GM23338 (cell line): ENCODE measurements at regions not wholly inside any gene's neighbourhood (a gene's known extent, or its start where the extent isn't known, plus 50 kb on each side); places are given as distances from the start of the nearest gene placed in this dataset.

Experiments
- ATAC-seq: fragments of 200-7000 bp; cut with Tn5 transposase; 3 replicates; pipeline ENCODE4 v1.9.1; 2020
- DNase-seq: peaks from one replicate; pipeline ENCODE4 v3.0.0-alpha.2; 2015; ENCODE audit warnings: low spot score
- H2AFZ ChIP-seq: fragments of 200-600 bp; sonication (generic); 2 replicates; pipeline ENCODE4 v1.8.0; 2016; ENCODE audit warnings: antibody characterized with exemption, mild to moderate bottlenecking, moderate library complexity
- H3F3A ChIP-seq: fragments of 200-600 bp; sonication (generic); replicated peaks from 2 replicates; pipeline ENCODE4 v1.8.0; 2017; ENCODE audit warnings: antibody characterized with exemption, mixed run types, low read depth
- H3K27ac ChIP-seq: fragments of 200-600 bp; sonication (generic); 2 replicates; pipeline ENCODE4 v1.6.1; 2016; ENCODE audit warnings: low read depth
- H3K27me3 ChIP-seq: fragments of 200-600 bp; sonication (generic); 2 replicates; pipeline ENCODE4 v1.8.0; 2016; ENCODE audit warnings: mild to moderate bottlenecking, mixed run types, moderate library complexity; ENCODE audit not compliant: insufficient read depth
- H3K36me3 ChIP-seq: fragments of 200-600 bp; sonication (generic); 2 replicates; pipeline ENCODE4 v1.8.0; 2016; ENCODE audit warnings: mild to moderate bottlenecking; ENCODE audit not compliant: insufficient read depth
- H3K4me1 ChIP-seq: fragments of 200-600 bp; sonication (generic); 2 replicates; pipeline ENCODE4 v1.8.0; 2016; ENCODE audit warnings: mild to moderate bottlenecking, moderate library complexity; ENCODE audit not compliant: insufficient read depth
- H3K4me2 ChIP-seq: fragments of 200-600 bp; sonication (generic); 2 replicates; pipeline ENCODE4 v1.7.1; 2017; ENCODE audit warnings: mixed run types
- H3K4me3 ChIP-seq: fragments of 200-600 bp; sonication (generic); 2 replicates; pipeline ENCODE4 v1.6.1; 2016; ENCODE audit warnings: mixed run types
- H3K79me2 ChIP-seq: fragments of 200-600 bp; sonication (generic); replicated peaks from 2 replicates; pipeline ENCODE4 v1.8.0; 2017; ENCODE audit warnings: mild to moderate bottlenecking; ENCODE audit not compliant: insufficient read depth
- H3K9me2 ChIP-seq: fragments of 200-600 bp; sonication (generic); 2 replicates; pipeline ENCODE4 v1.8.0; 2017; ENCODE audit not compliant: insufficient read depth
- H4K20me1 ChIP-seq: fragments of 200-600 bp; sonication (generic); replicated peaks from 2 replicates; pipeline ENCODE4 v1.8.0; 2017; ENCODE audit warnings: mild to moderate bottlenecking; ENCODE audit not compliant: insufficient read depth
- H3K27ac Mint-ChIP-seq: 2 replicates; pipeline ENCODE4 v1.8.0; 2020; ENCODE audit warnings: inconsistent platforms, mild to moderate bottlenecking, moderate library complexity, mixed read lengths
- H3K27me3 Mint-ChIP-seq: 3 replicates; pipeline ENCODE4 v1.8.0; 2022; ENCODE audit warnings: low read depth, mild to moderate bottlenecking, moderate library complexity, mixed read lengths, inconsistent platforms; ENCODE audit not compliant: insufficient read depth, poor library complexity
- H3K36me3 Mint-ChIP-seq: 3 replicates; pipeline ENCODE4 v1.8.0; 2021; ENCODE audit warnings: low read depth, mild to moderate bottlenecking, inconsistent platforms, moderate library complexity, mixed read lengths
- H3K4me1 Mint-ChIP-seq: 3 replicates; pipeline ENCODE4 v1.8.0; 2020; ENCODE audit warnings: mild to moderate bottlenecking, inconsistent platforms, mixed read lengths
- H3K4me3 Mint-ChIP-seq: 3 replicates; pipeline ENCODE4 v1.8.0; 2021; ENCODE audit warnings: moderate library complexity, mild to moderate bottlenecking, inconsistent platforms, mixed read lengths
- H3K9me3 Mint-ChIP-seq: 3 replicates; pipeline ENCODE4 v1.8.0; 2020; ENCODE audit warnings: moderate library complexity, mild to moderate bottlenecking, inconsistent platforms, mixed read lengths
- CREB1 ChIP-seq: fragments of 250-450 bp; sonication (Bioruptor Pico); IDR thresholded peaks from 2 replicates; pipeline ENCODE4 v1.5.0; 2020; ENCODE audit warnings: low read depth, mild to moderate bottlenecking, moderate library complexity
- EZH2 ChIP-seq: fragments of 200-600 bp; sonication (generic); IDR thresholded peaks from one replicate; pipeline ENCODE4 v1.8.0; 2017; ENCODE audit warnings: antibody characterized with exemption, mild to moderate bottlenecking, low read depth; ENCODE audit not compliant: unreplicated experiment
- EZH2phosphoT487 ChIP-seq: fragments of 200-600 bp; sonication (generic); IDR thresholded peaks from one replicate; pipeline ENCODE4 v1.8.1; 2018; ENCODE audit warnings: antibody characterized with exemption; ENCODE audit not compliant: unreplicated experiment
- JUNB ChIP-seq: IDR thresholded peaks from one replicate; pipeline ENCODE4 v1.6.1; 2016; ENCODE audit warnings: antibody characterized with exemption; ENCODE audit not compliant: unreplicated experiment
- NANOG ChIP-seq: IDR thresholded peaks from 2 replicates; pipeline ENCODE4 v1.6.1; 2016; ENCODE audit warnings: antibody characterized with exemption, borderline replicate concordance
- POLR2AphosphoS5 ChIP-seq: IDR thresholded peaks from 2 replicates; pipeline ENCODE4 v1.6.1; 2016; ENCODE audit warnings: antibody characterized with exemption, low read depth
- STAT1 ChIP-seq: IDR thresholded peaks from one replicate; pipeline ENCODE4 v1.6.1; 2016; ENCODE audit warnings: antibody characterized with exemption; ENCODE audit not compliant: unreplicated experiment
- ZNF114 ChIP-seq: fragments of 250-450 bp; sonication (Bioruptor Pico); IDR thresholded peaks from 2 replicates; pipeline ENCODE4 v1.5.0; 2020; ENCODE audit warnings: mild to moderate bottlenecking, moderate library complexity
- ZNF331 ChIP-seq: fragments of 250-450 bp; sonication (Bioruptor Pico); IDR thresholded peaks from 2 replicates; pipeline ENCODE4 v1.5.0; 2020; ENCODE audit warnings: low read depth, mild to moderate bottlenecking, moderate library complexity
- TF ChIP-seq, protein P1 (sequence below): fragments of 250-450 bp; sonication (Bioruptor Pico); IDR thresholded peaks from 2 replicates; pipeline ENCODE4 v1.5.0; 2020; ENCODE audit warnings: mild to moderate bottlenecking, moderate library complexity
- TF ChIP-seq, protein P2 (sequence below): IDR thresholded peaks from 2 replicates; pipeline ENCODE4 v1.6.1; 2016; ENCODE audit warnings: antibody characterized with exemption
- TF ChIP-seq, protein P3 (sequence below): IDR thresholded peaks from one replicate; pipeline ENCODE4 v1.6.1; 2018; ENCODE audit warnings: antibody characterized with exemption; ENCODE audit not compliant: unreplicated experiment
- TF ChIP-seq, protein P4 (sequence below), 2 experiments: fragments of 200-600 bp in 1 of 2; sonication (generic) in 1 of 2; conservative IDR thresholded peaks; 2 replicates each; pipeline versions ENCODE4 v1.5.1 to v1.6.1; 2016 to 2017; ENCODE audit warnings: antibody characterized with exemption in 2 of 2, low read depth in 2 of 2, mild to moderate bottlenecking in 2 of 2, moderate library complexity in 1 of 2

DNA sequence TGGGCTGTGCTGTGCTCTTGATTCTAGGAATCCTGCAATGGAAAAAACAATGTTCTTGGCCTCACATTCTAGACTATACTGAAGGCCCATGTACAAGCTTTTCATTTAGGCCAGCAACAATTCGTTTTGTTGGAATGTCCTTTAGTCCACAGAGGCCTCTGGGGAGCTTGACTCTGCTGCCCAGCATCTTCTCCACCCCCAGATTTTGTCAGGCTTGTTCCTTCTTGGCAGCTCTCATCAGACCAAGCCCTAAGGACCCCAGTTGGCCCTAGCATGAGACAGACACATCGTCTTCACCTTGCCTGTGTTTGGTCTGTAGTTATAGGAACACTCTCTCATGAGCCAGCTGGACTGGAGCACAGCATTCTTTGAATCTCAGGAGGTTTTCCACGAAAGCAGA is 300.1 kb downstream of the VRK1 start:
- Mint-ChIP-seq H3K36me3 (no peaks in the 10 kb centered on the region), H3K27ac (no peak overlapping the region), H3K4me1 (peaks cover 9% of the 10 kb centered on the region), H3K4me3 (no peak overlapping the region), H3K27me3 (peaks cover 2% of the 10 kb centered on the region), H3K9me3 (no peaks in the 10 kb centered on the region)
- Histone ChIP-seq H3K27me3 (no peaks in the 10 kb centered on the region), H3K36me3 (no peaks in the 10 kb centered on the region), H3K4me1 (peaks cover 4% of the 10 kb centered on the region; the same call in 1 of the 2 replicates), H3F3A (no peaks in the 10 kb centered on the region), H3K27ac (no peak overlapping the region), H3K79me2 (no peaks in the 10 kb centered on the region), H2AFZ (no peak overlapping the region), H3K9me2 (no peaks in the 10 kb centered on the region; the same call in 1 of the 2 replicates), H3K4me3 (no peak overlapping the region), H4K20me1 (no peaks in the 10 kb centered on the region), H3K4me2 (no peak overlapping the region)
- ATAC-seq (no peak), DNase-seq (no peak)
- TF ChIP-seq NANOG (no peak), ZNF114 (CRISPR knock-in tag) (no peak), EZH2 (no peak), JUNB (no peak), EZH2phosphoT487 (no peak), STAT1 (no peak), POLR2AphosphoS5 (no peak), CREB1 (CRISPR knock-in tag) (no peak), ZNF331 (CRISPR knock-in tag) (no peak)
- TF ChIP-seq, protein P1, sequence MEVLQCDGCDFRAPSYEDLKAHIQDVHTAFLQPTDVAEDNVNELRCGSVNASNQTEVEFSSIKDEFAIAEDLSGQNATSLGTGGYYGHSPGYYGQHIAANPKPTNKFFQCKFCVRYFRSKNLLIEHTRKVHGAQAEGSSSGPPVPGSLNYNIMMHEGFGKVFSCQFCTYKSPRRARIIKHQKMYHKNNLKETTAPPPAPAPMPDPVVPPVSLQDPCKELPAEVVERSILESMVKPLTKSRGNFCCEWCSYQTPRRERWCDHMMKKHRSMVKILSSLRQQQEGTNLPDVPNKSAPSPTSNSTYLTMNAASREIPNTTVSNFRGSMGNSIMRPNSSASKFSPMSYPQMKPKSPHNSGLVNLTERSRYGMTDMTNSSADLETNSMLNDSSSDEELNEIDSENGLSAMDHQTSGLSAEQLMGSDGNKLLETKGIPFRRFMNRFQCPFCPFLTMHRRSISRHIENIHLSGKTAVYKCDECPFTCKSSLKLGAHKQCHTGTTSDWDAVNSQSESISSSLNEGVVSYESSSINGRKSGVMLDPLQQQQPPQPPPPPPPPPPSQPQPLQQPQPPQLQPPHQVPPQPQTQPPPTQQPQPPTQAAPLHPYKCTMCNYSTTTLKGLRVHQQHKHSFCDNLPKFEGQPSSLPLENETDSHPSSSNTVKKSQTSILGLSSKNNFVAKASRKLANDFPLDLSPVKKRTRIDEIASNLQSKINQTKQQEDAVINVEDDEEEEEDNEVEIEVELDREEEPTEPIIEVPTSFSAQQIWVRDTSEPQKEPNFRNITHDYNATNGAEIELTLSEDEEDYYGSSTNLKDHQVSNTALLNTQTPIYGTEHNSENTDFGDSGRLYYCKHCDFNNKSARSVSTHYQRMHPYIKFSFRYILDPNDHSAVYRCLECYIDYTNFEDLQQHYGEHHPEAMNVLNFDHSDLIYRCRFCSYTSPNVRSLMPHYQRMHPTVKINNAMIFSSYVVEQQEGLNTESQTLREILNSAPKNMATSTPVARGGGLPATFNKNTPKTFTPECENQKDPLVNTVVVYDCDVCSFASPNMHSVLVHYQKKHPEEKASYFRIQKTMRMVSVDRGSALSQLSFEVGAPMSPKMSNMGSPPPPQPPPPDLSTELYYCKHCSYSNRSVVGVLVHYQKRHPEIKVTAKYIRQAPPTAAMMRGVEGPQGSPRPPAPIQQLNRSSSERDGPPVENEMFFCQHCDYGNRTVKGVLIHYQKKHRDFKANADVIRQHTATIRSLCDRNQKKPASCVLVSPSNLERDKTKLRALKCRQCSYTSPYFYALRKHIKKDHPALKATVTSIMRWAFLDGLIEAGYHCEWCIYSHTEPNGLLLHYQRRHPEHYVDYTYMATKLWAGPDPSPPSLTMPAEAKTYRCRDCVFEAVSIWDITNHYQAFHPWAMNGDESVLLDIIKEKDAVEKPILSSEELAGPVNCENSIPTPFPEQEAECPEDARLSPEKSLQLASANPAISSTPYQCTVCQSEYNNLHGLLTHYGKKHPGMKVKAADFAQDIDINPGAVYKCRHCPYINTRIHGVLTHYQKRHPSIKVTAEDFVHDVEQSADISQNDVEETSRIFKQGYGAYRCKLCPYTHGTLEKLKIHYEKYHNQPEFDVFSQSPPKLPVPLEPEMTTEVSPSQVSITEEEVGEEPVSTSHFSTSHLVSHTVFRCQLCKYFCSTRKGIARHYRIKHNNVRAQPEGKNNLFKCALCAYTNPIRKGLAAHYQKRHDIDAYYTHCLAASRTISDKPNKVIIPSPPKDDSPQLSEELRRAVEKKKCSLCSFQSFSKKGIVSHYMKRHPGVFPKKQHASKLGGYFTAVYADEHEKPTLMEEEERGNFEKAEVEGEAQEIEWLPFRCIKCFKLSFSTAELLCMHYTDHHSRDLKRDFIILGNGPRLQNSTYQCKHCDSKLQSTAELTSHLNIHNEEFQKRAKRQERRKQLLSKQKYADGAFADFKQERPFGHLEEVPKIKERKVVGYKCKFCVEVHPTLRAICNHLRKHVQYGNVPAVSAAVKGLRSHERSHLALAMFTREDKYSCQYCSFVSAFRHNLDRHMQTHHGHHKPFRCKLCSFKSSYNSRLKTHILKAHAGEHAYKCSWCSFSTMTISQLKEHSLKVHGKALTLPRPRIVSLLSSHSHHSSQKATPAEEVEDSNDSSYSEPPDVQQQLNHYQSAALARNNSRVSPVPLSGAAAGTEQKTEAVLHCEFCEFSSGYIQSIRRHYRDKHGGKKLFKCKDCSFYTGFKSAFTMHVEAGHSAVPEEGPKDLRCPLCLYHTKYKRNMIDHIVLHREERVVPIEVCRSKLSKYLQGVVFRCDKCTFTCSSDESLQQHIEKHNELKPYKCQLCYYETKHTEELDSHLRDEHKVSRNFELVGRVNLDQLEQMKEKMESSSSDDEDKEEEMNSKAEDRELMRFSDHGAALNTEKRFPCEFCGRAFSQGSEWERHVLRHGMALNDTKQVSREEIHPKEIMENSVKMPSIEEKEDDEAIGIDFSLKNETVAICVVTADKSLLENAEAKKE: no peak
- TF ChIP-seq, protein P2, sequence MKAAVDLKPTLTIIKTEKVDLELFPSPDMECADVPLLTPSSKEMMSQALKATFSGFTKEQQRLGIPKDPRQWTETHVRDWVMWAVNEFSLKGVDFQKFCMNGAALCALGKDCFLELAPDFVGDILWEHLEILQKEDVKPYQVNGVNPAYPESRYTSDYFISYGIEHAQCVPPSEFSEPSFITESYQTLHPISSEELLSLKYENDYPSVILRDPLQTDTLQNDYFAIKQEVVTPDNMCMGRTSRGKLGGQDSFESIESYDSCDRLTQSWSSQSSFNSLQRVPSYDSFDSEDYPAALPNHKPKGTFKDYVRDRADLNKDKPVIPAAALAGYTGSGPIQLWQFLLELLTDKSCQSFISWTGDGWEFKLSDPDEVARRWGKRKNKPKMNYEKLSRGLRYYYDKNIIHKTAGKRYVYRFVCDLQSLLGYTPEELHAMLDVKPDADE: no peak
- TF ChIP-seq, protein P3, sequence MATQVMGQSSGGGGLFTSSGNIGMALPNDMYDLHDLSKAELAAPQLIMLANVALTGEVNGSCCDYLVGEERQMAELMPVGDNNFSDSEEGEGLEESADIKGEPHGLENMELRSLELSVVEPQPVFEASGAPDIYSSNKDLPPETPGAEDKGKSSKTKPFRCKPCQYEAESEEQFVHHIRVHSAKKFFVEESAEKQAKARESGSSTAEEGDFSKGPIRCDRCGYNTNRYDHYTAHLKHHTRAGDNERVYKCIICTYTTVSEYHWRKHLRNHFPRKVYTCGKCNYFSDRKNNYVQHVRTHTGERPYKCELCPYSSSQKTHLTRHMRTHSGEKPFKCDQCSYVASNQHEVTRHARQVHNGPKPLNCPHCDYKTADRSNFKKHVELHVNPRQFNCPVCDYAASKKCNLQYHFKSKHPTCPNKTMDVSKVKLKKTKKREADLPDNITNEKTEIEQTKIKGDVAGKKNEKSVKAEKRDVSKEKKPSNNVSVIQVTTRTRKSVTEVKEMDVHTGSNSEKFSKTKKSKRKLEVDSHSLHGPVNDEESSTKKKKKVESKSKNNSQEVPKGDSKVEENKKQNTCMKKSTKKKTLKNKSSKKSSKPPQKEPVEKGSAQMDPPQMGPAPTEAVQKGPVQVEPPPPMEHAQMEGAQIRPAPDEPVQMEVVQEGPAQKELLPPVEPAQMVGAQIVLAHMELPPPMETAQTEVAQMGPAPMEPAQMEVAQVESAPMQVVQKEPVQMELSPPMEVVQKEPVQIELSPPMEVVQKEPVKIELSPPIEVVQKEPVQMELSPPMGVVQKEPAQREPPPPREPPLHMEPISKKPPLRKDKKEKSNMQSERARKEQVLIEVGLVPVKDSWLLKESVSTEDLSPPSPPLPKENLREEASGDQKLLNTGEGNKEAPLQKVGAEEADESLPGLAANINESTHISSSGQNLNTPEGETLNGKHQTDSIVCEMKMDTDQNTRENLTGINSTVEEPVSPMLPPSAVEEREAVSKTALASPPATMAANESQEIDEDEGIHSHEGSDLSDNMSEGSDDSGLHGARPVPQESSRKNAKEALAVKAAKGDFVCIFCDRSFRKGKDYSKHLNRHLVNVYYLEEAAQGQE: no peak
- TF ChIP-seq, protein P4, sequence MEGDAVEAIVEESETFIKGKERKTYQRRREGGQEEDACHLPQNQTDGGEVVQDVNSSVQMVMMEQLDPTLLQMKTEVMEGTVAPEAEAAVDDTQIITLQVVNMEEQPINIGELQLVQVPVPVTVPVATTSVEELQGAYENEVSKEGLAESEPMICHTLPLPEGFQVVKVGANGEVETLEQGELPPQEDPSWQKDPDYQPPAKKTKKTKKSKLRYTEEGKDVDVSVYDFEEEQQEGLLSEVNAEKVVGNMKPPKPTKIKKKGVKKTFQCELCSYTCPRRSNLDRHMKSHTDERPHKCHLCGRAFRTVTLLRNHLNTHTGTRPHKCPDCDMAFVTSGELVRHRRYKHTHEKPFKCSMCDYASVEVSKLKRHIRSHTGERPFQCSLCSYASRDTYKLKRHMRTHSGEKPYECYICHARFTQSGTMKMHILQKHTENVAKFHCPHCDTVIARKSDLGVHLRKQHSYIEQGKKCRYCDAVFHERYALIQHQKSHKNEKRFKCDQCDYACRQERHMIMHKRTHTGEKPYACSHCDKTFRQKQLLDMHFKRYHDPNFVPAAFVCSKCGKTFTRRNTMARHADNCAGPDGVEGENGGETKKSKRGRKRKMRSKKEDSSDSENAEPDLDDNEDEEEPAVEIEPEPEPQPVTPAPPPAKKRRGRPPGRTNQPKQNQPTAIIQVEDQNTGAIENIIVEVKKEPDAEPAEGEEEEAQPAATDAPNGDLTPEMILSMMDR (conservative IDR thresholded peaks at IDR 0.05; ENCODE audit: low read depth in 2 of 2): no peak
